Neural cell (in vitro differentiated cells): ENCODE measurements at regions not wholly inside any gene's neighbourhood (a gene's known extent, or its start where the extent isn't known, plus 50 kb on each side); places are given as distances from the start of the nearest gene placed in this dataset.

Experiments
- H2AFZ ChIP-seq: fragments of 200-600, 300-800 bp; sonication (generic), shearing (Covaris generic); 2 replicates; pipeline ENCODE4 v1.6.0; 2014; ENCODE audit warnings: low read depth, mild to moderate bottlenecking, antibody characterized with exemption, low read length, moderate library complexity
- H3F3A ChIP-seq: fragments of 200-600 bp; shearing (Covaris generic); 2 replicates; pipeline ENCODE4 v1.6.1; 2016; ENCODE audit warnings: mild to moderate bottlenecking, moderate library complexity, mixed read lengths, antibody characterized with exemption, low read length; ENCODE audit not compliant: insufficient read depth, poor library complexity, severe bottlenecking
- H3K27ac ChIP-seq: fragments of 200-600, 300-800 bp; sonication (generic), shearing (Covaris generic); 2 replicates; pipeline ENCODE4 v1.5.1; 2014; ENCODE audit warnings: mild to moderate bottlenecking, low read length, moderate library complexity
- H3K27me3 ChIP-seq: fragments of 300-800, 200-600 bp; sonication (generic), shearing (Covaris generic); 2 replicates; pipeline ENCODE4 v1.6.0; 2014; ENCODE audit warnings: mild to moderate bottlenecking, low read depth, low read length, moderate library complexity; ENCODE audit not compliant: insufficient read depth
- H3K36me3 ChIP-seq: fragments of 300-800, 200-600 bp; sonication (generic), shearing (Covaris generic); 2 replicates; pipeline ENCODE4 v1.5.1; 2014; ENCODE audit warnings: mild to moderate bottlenecking, antibody characterized with exemption, low read length, moderate library complexity; ENCODE audit not compliant: insufficient read depth
- H3K4me2 ChIP-seq: fragments of 300-800, 200-600 bp; sonication (generic), shearing (Covaris generic); 2 replicates; pipeline ENCODE4 v1.6.0; 2014; ENCODE audit warnings: mild to moderate bottlenecking, low read length
- H3K4me3 ChIP-seq: fragments of 300-800, 200-600 bp; sonication (generic), shearing (Covaris generic); 2 replicates; pipeline ENCODE4 v1.5.1; 2014; ENCODE audit warnings: mild to moderate bottlenecking, low read length, moderate library complexity
- H3K79me2 ChIP-seq: fragments of 200-600 bp; shearing (Covaris generic); replicated peaks from 2 replicates; pipeline ENCODE4 v1.6.0; 2014; ENCODE audit warnings: mild to moderate bottlenecking, low read length, moderate library complexity; ENCODE audit not compliant: insufficient read depth
- H3K9ac ChIP-seq: fragments of 300-800, 200-600 bp; sonication (generic), shearing (Covaris generic); 2 replicates; pipeline ENCODE4 v1.6.1; 2016; ENCODE audit warnings: mild to moderate bottlenecking, low read length, mixed read lengths
- H3K9me2 ChIP-seq: fragments of 200-600 bp; shearing (Covaris generic); 2 replicates; pipeline ENCODE4 v1.6.1; 2016; ENCODE audit warnings: mild to moderate bottlenecking, low read length, mixed read lengths; ENCODE audit not compliant: insufficient read depth
- H3K9me3 ChIP-seq: fragments of 200-600, 300-800 bp; sonication (generic), shearing (Covaris generic); 2 replicates; pipeline ENCODE4 v1.6.1; 2016; ENCODE audit warnings: mild to moderate bottlenecking, mixed run types, low read length, moderate library complexity, mixed read lengths
- H4K20me1 ChIP-seq: fragments of 200-600 bp; shearing (Covaris generic); 2 replicates; pipeline ENCODE4 v1.6.1; 2016; ENCODE audit warnings: mild to moderate bottlenecking, mixed run types; ENCODE audit not compliant: insufficient read depth
- CTCF ChIP-seq: fragments of 450-650 bp; IDR thresholded peaks from 2 replicates; pipeline ENCODE4 v1.5.1; 2014; ENCODE audit warnings: antibody characterized with exemption, mild to moderate bottlenecking, moderate library complexity; ENCODE audit not compliant: poor library complexity, severe bottlenecking
- EP300 ChIP-seq: fragments of 450-650 bp; conservative IDR thresholded peaks from 2 replicates; pipeline ENCODE4 v1.6.1; 2014; ENCODE audit warnings: antibody characterized with exemption, mild to moderate bottlenecking, moderate library complexity; ENCODE audit not compliant: poor library complexity, severe bottlenecking
- EZH2 ChIP-seq: fragments of 200-600, 300-800 bp; shearing (Covaris generic), sonication (generic); IDR thresholded peaks from 2 replicates; pipeline ENCODE4 v1.6.1; 2014; ENCODE audit warnings: antibody characterized with exemption, low read length, borderline replicate concordance, mild to moderate bottlenecking; ENCODE audit not compliant: insufficient read depth, poor library complexity, severe bottlenecking
- MXI1 ChIP-seq: fragments of 450-650 bp; conservative IDR thresholded peaks from 2 replicates; pipeline ENCODE4 v1.6.1; 2014; ENCODE audit warnings: antibody characterized with exemption, mild to moderate bottlenecking; ENCODE audit not compliant: poor library complexity, severe bottlenecking
- POLR2AphosphoS5 ChIP-seq: IDR thresholded peaks from 2 replicates; pipeline ENCODE4 v1.6.1; 2012
- RAD21 ChIP-seq: fragments of 450-650 bp; conservative IDR thresholded peaks from 2 replicates; pipeline ENCODE4 v1.6.1; 2014; ENCODE audit warnings: antibody characterized with exemption, mild to moderate bottlenecking, moderate library complexity
- REST ChIP-seq: IDR thresholded peaks from 2 replicates; pipeline ENCODE4 v1.6.1; 2012; ENCODE audit warnings: borderline replicate concordance
- SMC3 ChIP-seq: fragments of 450-650 bp; conservative IDR thresholded peaks from 2 replicates; pipeline ENCODE4 v1.6.1; 2014; ENCODE audit warnings: antibody characterized with exemption, mild to moderate bottlenecking, moderate library complexity; ENCODE audit not compliant: poor library complexity
- TAF1 ChIP-seq: IDR thresholded peaks from 2 replicates; pipeline ENCODE4 v1.6.1; 2012; ENCODE audit warnings: low read depth

GRCh38 chr7:68994841-68995240 lies 603.4 kb upstream of the AUTS2 start:
- TF ChIP-seq POLR2AphosphoS5: no peak
- no peak for TF ChIP-seq MXI1
- no peak for TF ChIP-seq EZH2
- TF ChIP-seq RAD21: no peak
- TF ChIP-seq CTCF: no peak
- no peak for TF ChIP-seq REST
- no peak for TF ChIP-seq EP300
- TF ChIP-seq TAF1: no peak
- TF ChIP-seq SMC3: no peak
- no peaks in the 10 kb centered on the region for H4K20me1 ChIP-seq
- H3K27me3 ChIP-seq: no peaks in the 10 kb centered on the region

GRCh38 chr7:68998136-68998535 lies 600.1 kb upstream of the AUTS2 start:
- Histone ChIP-seq H3K27me3 (no peaks in the 10 kb centered on the region), H3K36me3 (no peaks in the 10 kb centered on the region), H3K4me2 (no peak overlapping the region), H4K20me1 (no peaks in the 10 kb centered on the region), H3F3A (no peaks in the 10 kb centered on the region), H3K9me2 (no peaks in the 10 kb centered on the region), H3K79me2 (no peaks in the 10 kb centered on the region), H3K9me3 (no peaks in the 10 kb centered on the region), H2AFZ (no peak overlapping the region), H3K27ac (no peak overlapping the region), H3K9ac (no peak overlapping the region), H3K4me3 (no peak overlapping the region)
- TF ChIP-seq MXI1 (no peak), EZH2 (no peak), CTCF (no peak), RAD21 (no peak), EP300 (no peak), REST (no peak), POLR2AphosphoS5 (no peak), TAF1 (no peak), SMC3 (no peak)

More at GRCh38 chr7:68994841-68995240, 603.4 kb upstream of the AUTS2 start:
- Histone ChIP-seq H3K79me2 (no peaks in the 10 kb centered on the region), H3K9me2 (no peaks in the 10 kb centered on the region), H2AFZ (no peak overlapping the region), H3K9ac (no peak overlapping the region), H3K4me3 (no peak overlapping the region), H3F3A (no peaks in the 10 kb centered on the region), H3K4me2 (no peak overlapping the region), H3K36me3 (no peaks in the 10 kb centered on the region), H3K27ac (no peak overlapping the region), H3K9me3 (no peaks in the 10 kb centered on the region)
